LNCAP (cell line): ENCODE measurements at regions not wholly inside any gene's neighbourhood (a gene's known extent, or its start where the extent isn't known, plus 50 kb on each side); places are given as distances from the start of the nearest gene placed in this dataset.

ENCODE experiments used
- TF ChIP-seq, protein P1 (sequence below): fragments of 450-650 bp; IDR thresholded peaks from 2 replicates; pipeline ENCODE4 v1.5.1; 2017; ENCODE audit warnings: mild to moderate bottlenecking

DNA sequence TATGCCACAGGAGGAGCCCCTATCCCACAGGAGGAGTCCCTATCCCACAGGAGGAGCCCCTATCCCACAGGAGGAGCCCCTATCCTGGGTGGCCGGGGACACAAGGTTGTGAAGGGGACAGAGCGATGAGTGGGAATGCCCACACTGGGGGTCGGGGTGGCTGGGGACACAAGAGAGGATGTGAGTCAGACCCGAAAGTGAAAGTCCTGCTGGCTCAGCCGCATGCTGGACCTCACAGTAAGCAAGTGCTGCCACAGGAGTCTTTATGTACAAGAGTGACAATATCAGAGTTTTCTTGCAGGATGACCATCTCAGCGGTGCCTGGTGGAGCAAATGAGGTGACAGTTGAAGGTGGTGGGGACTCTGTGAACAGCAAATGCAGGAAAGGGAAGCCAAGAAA is 93.7 kb downstream of the PSMB1 start:
- TF ChIP-seq, protein P1, sequence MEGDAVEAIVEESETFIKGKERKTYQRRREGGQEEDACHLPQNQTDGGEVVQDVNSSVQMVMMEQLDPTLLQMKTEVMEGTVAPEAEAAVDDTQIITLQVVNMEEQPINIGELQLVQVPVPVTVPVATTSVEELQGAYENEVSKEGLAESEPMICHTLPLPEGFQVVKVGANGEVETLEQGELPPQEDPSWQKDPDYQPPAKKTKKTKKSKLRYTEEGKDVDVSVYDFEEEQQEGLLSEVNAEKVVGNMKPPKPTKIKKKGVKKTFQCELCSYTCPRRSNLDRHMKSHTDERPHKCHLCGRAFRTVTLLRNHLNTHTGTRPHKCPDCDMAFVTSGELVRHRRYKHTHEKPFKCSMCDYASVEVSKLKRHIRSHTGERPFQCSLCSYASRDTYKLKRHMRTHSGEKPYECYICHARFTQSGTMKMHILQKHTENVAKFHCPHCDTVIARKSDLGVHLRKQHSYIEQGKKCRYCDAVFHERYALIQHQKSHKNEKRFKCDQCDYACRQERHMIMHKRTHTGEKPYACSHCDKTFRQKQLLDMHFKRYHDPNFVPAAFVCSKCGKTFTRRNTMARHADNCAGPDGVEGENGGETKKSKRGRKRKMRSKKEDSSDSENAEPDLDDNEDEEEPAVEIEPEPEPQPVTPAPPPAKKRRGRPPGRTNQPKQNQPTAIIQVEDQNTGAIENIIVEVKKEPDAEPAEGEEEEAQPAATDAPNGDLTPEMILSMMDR = no peak

DNA sequence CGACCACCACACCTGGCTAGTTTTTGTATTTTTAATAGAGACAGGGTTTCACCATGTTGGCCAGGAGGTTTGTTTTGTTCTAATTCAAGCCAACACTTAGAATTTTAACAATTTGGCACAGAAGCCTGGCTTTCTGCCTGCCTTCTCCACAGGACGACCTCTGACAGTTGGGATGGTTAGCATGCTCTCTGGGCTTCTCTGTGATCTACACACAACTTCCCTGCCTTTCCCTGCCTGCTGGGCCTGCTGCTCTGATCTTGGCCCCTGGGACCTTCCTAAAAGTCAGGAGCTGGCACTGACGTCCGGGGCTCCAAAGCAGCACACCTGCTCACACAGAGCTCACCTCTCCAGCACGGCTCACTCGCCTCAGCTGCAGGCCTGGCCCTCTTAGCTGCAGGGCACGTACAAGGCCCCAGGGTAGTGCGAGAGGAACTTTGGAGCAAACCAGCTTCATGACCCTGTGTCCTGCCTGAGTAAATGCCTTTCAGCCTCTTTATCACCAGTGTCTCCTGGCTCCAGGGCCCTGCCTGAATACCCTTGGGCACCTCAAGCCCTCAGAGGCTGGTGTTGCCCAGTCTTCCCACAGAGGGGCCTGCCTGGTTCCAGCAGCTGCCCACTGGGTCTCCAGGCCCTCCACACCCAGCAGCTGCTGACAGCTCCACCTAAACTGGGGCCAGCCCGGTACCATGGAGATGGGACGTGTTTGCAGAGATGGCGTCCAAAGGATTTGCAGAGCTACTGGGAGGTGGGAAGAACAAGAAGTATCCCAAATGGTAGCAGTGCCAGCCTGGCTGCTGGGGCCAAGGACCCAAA is 96.0 kb downstream of the PSMB1 start:
- TF ChIP-seq, protein P1 = no peak
